HEK293 (cell line): ENCODE measurements at regions not wholly inside any gene's neighbourhood (a gene's known extent, or its start where the extent isn't known, plus 50 kb on each side); places are given as distances from the start of the nearest gene placed in this dataset.

Experiments
- CTCF ChIA-PET: fragments of 350-600 bp; formaldehyde crosslinking; extraction: SDS; loops from one replicate; lab custom pipeline; 2021; ENCODE audit warnings: antibody characterized with exemption; lab: Yijun Ruan, JAX
- POLR2A ChIA-PET: fragments of 300-600 bp; formaldehyde crosslinking; extraction: SDS; loops from one replicate; lab custom pipeline; 2020; ENCODE audit warnings: antibody characterized with exemption, inconsistent platforms; lab: Yijun Ruan, JAX
- H3K27ac ChIP-seq: fragments of 200-500 bp; sonication (Bioruptor generic); 2 replicates; pipeline ENCODE4 v1.5.1; 2014; ENCODE audit warnings: low read depth, low read length, control low read depth, inconsistent platforms; ENCODE audit errors: extremely low read depth
- H3K36me3 ChIP-seq, 2 experiments: fragments of 200-500 bp in 1 of 2; sonication (Bioruptor generic) in 1 of 2; 1 replicate in 1 of 2; 2 replicates in 1 of 2; pipeline ENCODE4 v1.5.1; 2014 to 2017; ENCODE audit warnings: inconsistent platforms in 2 of 2, low read length in 2 of 2; ENCODE audit not compliant: control insufficient read depth in 2 of 2, insufficient read depth in 1 of 2
- H3K4me1 ChIP-seq: fragments of 200-500 bp; sonication (Bioruptor generic); 2 replicates; pipeline ENCODE4 v1.5.1; 2014; ENCODE audit warnings: mild to moderate bottlenecking, low read length, inconsistent platforms; ENCODE audit not compliant: control insufficient read depth, insufficient read depth
- H3K4me3 ChIP-seq: 2 replicates; pipeline ENCODE4 v1.5.1; 2011; ENCODE audit warnings: low read depth, mild to moderate bottlenecking, control low read depth, low read length, moderate library complexity
- H3K9me3 ChIP-seq: fragments of 200-500 bp; sonication (Bioruptor generic); 2 replicates; pipeline ENCODE4 v1.5.1; 2014; ENCODE audit warnings: low read depth, low read length, inconsistent platforms; ENCODE audit not compliant: control insufficient read depth, insufficient read depth
- OVOL3 ChIP-seq: fragments of 450-650 bp; formaldehyde crosslinking; IDR thresholded peaks from 2 replicates; pipeline ENCODE4 v1.5.1; 2016; ENCODE audit warnings: missing biosample characterization, missing genetic modification characterization
- REST ChIP-seq: fragments of 450-650 bp; formaldehyde crosslinking; IDR thresholded peaks from 2 replicates; pipeline ENCODE4 v1.5.1; 2016; ENCODE audit warnings: missing biosample characterization, missing genetic modification characterization
- ZIC2 ChIP-seq: fragments of 450-650 bp; formaldehyde crosslinking; IDR thresholded peaks from 2 replicates; pipeline ENCODE4 v1.5.1; 2016; ENCODE audit warnings: missing biosample characterization, missing genetic modification characterization
- ZNF140 ChIP-seq: fragments of 450-650 bp; formaldehyde crosslinking; IDR thresholded peaks from 2 replicates; pipeline ENCODE4 v1.5.1; 2016; ENCODE audit warnings: missing biosample characterization, missing genetic modification characterization
- ZNF157 ChIP-seq: fragments of 450-650 bp; formaldehyde crosslinking; IDR thresholded peaks from 2 replicates; pipeline ENCODE4 v1.5.1; 2016; ENCODE audit warnings: missing biosample characterization, missing genetic modification characterization
- ZNF18 ChIP-seq: fragments of 450-650 bp; formaldehyde crosslinking; IDR thresholded peaks from 2 replicates; pipeline ENCODE4 v1.5.1; 2016; ENCODE audit warnings: missing biosample characterization, missing genetic modification characterization
- ZNF23 ChIP-seq: fragments of 450-650 bp; formaldehyde crosslinking; IDR thresholded peaks from 2 replicates; pipeline ENCODE4 v1.5.1; 2016; ENCODE audit warnings: missing biosample characterization, missing genetic modification characterization, borderline replicate concordance
- ZNF280C ChIP-seq: fragments of 450-650 bp; formaldehyde crosslinking; IDR thresholded peaks from 2 replicates; pipeline ENCODE4 v1.5.1; 2016; ENCODE audit warnings: missing biosample characterization, missing genetic modification characterization
- ZNF302 ChIP-seq: fragments of 450-650 bp; formaldehyde crosslinking; IDR thresholded peaks from 2 replicates; pipeline ENCODE4 v1.5.1; 2016; ENCODE audit warnings: missing biosample characterization, missing genetic modification characterization, low read depth
- ZNF37A ChIP-seq: fragments of 450-650 bp; IDR thresholded peaks from 2 replicates; pipeline ENCODE4 v1.5.1; 2018; ENCODE audit warnings: missing biosample characterization, missing genetic modification characterization
- ZNF529 ChIP-seq: fragments of 450-650 bp; formaldehyde crosslinking; IDR thresholded peaks from 2 replicates; pipeline ENCODE4 v1.5.1; 2017; ENCODE audit warnings: missing genetic modification characterization, missing biosample characterization; ENCODE audit not compliant: insufficient replicate concordance
- ZNF544 ChIP-seq: fragments of 450-650 bp; formaldehyde crosslinking; IDR thresholded peaks from 2 replicates; pipeline ENCODE4 v1.5.0; 2017; ENCODE audit warnings: missing biosample characterization, missing genetic modification characterization
- ZNF548 ChIP-seq: fragments of 450-650 bp; formaldehyde crosslinking; IDR thresholded peaks from 2 replicates; pipeline ENCODE4 v1.5.1; 2016; ENCODE audit warnings: missing biosample characterization, missing genetic modification characterization
- ZNF560 ChIP-seq: fragments of 450-650 bp; formaldehyde crosslinking; IDR thresholded peaks from 2 replicates; pipeline ENCODE4 v1.5.1; 2017; ENCODE audit warnings: missing biosample characterization, missing genetic modification characterization, borderline replicate concordance
- ZNF621 ChIP-seq: fragments of 450-650 bp; formaldehyde crosslinking; IDR thresholded peaks from 2 replicates; pipeline ENCODE4 v1.5.1; 2017; ENCODE audit warnings: missing biosample characterization, missing genetic modification characterization
- ZNF624 ChIP-seq: fragments of 450-650 bp; formaldehyde crosslinking; IDR thresholded peaks from 2 replicates; pipeline ENCODE4 v1.5.1; 2017; ENCODE audit warnings: missing biosample characterization, missing genetic modification characterization
- ZNF830 ChIP-seq: fragments of 450-650 bp; IDR thresholded peaks from 2 replicates; pipeline ENCODE4 v1.5.0; 2018; ENCODE audit warnings: missing biosample characterization, missing genetic modification characterization, low read depth, mild to moderate bottlenecking, moderate library complexity
- TF ChIP-seq, protein P1 (sequence below): fragments of 450-650 bp; formaldehyde crosslinking; IDR thresholded peaks from 2 replicates; pipeline ENCODE4 v1.5.1; 2016; ENCODE audit warnings: missing biosample characterization, missing genetic modification characterization, borderline replicate concordance

GRCh38 chr11:92589512-92589911 lies 364.9 kb downstream of the FAT3 start (continued):
- TF ChIP-seq, protein P1, sequence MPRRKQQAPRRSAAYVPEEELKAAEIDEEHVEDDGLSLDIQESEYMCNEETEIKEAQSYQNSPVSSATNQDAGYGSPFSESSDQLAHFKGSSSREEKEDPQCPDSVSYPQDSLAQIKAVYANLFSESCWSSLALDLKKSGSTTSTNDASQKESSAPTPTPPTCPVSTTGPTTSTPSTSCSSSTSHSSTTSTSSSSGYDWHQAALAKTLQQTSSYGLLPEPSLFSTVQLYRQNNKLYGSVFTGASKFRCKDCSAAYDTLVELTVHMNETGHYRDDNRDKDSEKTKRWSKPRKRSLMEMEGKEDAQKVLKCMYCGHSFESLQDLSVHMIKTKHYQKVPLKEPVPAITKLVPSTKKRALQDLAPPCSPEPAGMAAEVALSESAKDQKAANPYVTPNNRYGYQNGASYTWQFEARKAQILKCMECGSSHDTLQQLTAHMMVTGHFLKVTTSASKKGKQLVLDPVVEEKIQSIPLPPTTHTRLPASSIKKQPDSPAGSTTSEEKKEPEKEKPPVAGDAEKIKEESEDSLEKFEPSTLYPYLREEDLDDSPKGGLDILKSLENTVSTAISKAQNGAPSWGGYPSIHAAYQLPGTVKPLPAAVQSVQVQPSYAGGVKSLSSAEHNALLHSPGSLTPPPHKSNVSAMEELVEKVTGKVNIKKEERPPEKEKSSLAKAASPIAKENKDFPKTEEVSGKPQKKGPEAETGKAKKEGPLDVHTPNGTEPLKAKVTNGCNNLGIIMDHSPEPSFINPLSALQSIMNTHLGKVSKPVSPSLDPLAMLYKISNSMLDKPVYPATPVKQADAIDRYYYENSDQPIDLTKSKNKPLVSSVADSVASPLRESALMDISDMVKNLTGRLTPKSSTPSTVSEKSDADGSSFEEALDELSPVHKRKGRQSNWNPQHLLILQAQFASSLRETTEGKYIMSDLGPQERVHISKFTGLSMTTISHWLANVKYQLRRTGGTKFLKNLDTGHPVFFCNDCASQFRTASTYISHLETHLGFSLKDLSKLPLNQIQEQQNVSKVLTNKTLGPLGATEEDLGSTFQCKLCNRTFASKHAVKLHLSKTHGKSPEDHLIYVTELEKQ (tag by site-specific recombination) = no peak
- no peak for TF ChIP-seq ZNF18 (tag by site-specific recombination)

DNA sequence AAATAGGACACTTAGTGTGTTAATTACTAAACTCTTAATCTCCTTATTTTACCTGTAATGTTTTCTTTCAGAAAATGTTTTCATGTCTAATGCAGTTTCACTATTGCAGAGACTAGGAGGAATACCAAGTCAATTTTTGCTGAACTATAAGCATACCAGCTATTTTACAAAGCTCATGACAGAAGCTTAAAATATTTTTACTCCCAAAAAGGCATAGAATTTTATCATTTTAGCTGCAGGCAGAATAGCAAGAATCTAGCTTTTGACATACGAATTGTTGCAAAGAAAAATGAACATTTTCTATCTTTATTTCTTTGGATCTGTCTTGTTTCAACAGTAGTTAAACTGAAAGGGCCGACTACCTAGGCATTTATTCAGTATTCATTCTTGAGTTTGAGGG lies 366.9 kb downstream of the FAT3 start:
- Histone ChIP-seq H3K4me1 (no peaks in the 10 kb centered on the region), H3K27ac (no peak overlapping the region), H3K36me3 (no peaks in the 10 kb centered on the region), H3K4me3 (no peak overlapping the region), H3K9me3 (no peaks in the 10 kb centered on the region)
- no peak for TF ChIP-seq ZNF157
- POLR2A ChIA-PET = no interaction called here
- CTCF ChIA-PET = no interaction called here

DNA sequence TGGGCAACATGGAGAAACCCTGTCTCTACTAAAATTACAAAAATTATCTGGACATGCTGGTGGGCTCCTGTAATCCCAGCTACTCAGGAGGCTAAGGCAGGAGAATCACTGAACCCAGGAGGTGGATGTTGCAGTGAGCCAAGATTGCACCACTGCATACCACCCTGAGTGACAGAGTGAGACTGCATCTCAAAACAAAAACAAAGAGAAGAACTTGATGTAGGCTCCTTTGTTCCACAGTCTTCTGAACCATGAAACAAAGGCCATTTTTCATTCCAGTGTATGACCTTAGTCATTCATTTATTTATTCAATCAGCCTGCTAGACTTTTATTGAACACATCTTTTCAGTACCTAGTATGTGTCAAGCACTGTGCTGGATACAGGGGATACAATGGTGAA lies 369.6 kb downstream of the FAT3 start:
- POLR2A ChIA-PET = no interaction called here
- TF ChIP-seq ZNF529 (tag by site-specific recombination) (no peak), REST (tag by site-specific recombination) (no peak), ZNF23 (tag by site-specific recombination) (no peak), ZNF302 (tag by site-specific recombination) (no peak), ZNF280C (tag by site-specific recombination) (no peak), ZNF830 (no peak), ZNF37A (tag by site-specific recombination) (no peak), OVOL3 (no peak), ZNF621 (tag by site-specific recombination) (no peak), ZNF544 (tag by site-specific recombination) (no peak), ZNF560 (no peak), ZIC2 (tag by site-specific recombination) (no peak), ZNF140 (tag by site-specific recombination) (no peak), ZNF548 (tag by site-specific recombination) (no peak), ZNF624 (no peak)
- Histone ChIP-seq H3K27ac (no peak overlapping the region), H3K9me3 (no peaks in the 10 kb centered on the region), H3K4me3 (no peak overlapping the region), H3K4me1 (no peaks in the 10 kb centered on the region), H3K36me3 (no peaks in the 10 kb centered on the region)
- CTCF ChIA-PET = no interaction called here
